ENCODE measurements at regions not wholly inside any gene's neighbourhood (a gene's known extent, or its start where the extent isn't known, plus 50 kb on each side); places are given as distances from the start of the nearest gene placed in this dataset.
"Not testable (repeated sequence)": the region's sequence is repeated elsewhere in the genome, so short reads cannot be mapped to it uniquely, and the experiment has no call there.

DNA sequence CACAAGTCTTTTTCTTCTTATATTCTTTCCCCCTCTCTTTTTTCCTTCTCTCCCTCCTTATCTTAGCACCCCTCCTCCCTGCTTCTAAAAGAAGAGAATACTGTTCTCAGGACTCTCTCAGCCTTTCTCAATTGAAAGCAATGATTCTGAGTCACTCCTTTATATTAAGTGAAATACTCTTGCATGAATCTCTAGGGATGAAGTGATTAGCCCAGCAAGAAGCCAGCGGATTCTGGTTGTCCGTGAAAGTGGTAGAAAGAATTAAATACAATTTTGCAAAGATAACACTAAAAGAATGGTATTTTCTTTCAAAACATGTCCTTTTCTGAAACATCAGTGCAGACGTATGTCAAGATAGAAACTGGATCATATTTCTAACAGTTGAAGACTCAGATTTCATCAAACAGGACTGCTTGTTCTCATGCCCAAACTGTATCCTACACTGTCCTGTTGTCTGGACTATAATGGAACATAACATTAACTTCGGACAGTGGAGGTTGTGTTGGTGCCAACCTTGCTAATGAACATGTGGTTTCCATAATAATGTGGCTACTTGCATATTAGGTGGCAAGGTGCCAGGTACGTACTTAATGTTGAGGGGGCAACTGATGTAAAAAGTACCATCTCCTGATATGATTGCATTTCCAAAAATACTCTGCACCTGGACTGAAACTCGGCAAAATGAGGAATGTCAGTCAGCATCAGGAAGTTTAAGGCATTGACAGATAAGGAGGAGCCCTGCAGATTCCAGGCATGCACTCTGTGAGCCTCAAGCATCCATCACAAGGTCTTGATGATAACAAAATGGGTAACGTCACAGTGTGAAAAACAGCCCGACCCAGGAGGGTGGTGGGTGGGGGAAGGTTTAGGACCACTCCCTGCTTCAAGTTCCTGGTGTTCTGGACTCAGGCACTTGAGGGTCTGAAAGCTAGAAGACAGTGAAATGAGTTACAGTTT, 357.2 kb downstream of the DLEU7 start:
- no peak overlapping the region for H3K4me3 ChIP-seq
- WGBS, 2 donors = 56 to 63% methylated on average over 8 of the region's 8 CpGs
- H3K27me3 ChIP-seq = no peaks in the 10 kb centered on the region
- H3K9me3 ChIP-seq = no peaks in the 10 kb centered on the region
- no peaks in the 10 kb centered on the region for H3K36me3 ChIP-seq
- H3K4me1 ChIP-seq = no peaks in the 10 kb centered on the region
- no peak overlapping the region for H3K27ac ChIP-seq
- no peak for FAIRE-seq
- TF ChIP-seq, protein P1, sequence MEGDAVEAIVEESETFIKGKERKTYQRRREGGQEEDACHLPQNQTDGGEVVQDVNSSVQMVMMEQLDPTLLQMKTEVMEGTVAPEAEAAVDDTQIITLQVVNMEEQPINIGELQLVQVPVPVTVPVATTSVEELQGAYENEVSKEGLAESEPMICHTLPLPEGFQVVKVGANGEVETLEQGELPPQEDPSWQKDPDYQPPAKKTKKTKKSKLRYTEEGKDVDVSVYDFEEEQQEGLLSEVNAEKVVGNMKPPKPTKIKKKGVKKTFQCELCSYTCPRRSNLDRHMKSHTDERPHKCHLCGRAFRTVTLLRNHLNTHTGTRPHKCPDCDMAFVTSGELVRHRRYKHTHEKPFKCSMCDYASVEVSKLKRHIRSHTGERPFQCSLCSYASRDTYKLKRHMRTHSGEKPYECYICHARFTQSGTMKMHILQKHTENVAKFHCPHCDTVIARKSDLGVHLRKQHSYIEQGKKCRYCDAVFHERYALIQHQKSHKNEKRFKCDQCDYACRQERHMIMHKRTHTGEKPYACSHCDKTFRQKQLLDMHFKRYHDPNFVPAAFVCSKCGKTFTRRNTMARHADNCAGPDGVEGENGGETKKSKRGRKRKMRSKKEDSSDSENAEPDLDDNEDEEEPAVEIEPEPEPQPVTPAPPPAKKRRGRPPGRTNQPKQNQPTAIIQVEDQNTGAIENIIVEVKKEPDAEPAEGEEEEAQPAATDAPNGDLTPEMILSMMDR (IDR thresholded peaks at IDR 0.05) = no peak
- intact Hi-C loops (cut with DNase I) = no loop called here
- no peak for DNase-seq
- no peak for ATAC-seq

DNA sequence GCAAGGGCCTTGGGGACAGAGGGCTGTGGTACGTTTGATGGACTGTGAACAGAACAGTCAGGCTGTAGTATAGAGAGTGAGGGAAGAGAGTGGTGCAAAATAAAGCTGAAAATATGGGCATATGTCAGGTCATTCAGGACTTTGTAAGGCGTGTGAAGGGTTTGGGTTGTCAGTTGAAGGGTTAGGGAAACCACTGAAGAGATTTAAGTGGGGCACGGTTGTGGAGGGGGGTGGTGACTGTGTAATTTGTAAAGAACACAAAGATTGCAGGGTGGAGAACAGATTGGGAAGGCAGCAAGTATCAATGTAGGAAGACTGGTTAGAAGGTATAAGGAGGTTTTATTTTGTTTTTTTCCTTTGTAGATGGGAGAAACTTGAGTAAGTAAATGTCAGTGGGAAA, 349.8 kb downstream of the DLEU7 start:
- FAIRE-seq (no peak), DNase-seq (no peak), ATAC-seq (no peak)
- H3K27ac ChIP-seq = no peak overlapping the region
- no peaks in the 10 kb centered on the region for H3K36me3 ChIP-seq
- 66 to 77% methylated on average over 3 of the region's 3 CpGs for WGBS, 2 donors
- H3K9me3 ChIP-seq = no peaks in the 10 kb centered on the region
- no peaks in the 10 kb centered on the region for H3K4me1 ChIP-seq
- no peaks in the 10 kb centered on the region for H3K27me3 ChIP-seq
- intact Hi-C loops (cut with DNase I) = no loop called here
- H3K4me3 ChIP-seq = no peak overlapping the region
- TF ChIP-seq, protein P1 (IDR thresholded peaks at IDR 0.05) = no peak

DNA sequence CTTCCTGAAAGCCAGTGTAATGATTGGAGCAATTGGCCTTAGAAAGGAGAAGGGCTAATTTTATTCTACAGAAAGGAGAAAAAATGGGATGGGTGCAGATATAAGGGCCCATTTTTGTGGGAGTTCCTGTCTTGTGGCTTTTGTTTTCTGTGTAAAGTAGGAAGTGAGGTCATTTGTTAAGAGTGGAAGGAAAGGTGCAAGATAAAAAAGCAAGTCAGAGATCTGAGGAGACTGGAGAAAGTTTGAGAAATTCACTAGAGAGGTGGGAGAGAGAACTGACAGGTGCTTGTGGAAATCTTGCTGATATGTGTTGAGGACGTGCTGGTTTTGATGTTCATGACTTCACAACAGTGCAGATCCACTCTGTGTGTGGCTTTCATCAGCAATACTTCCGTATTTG, 349.4 kb downstream of the DLEU7 start:
- ATAC-seq (no peak), DNase-seq (no peak), FAIRE-seq (no peak)
- H3K4me3 ChIP-seq = no peak overlapping the region
- TF ChIP-seq, protein P1 (IDR thresholded peaks at IDR 0.05) = no peak
- H3K36me3 ChIP-seq = no peaks in the 10 kb centered on the region
- H3K27ac ChIP-seq = no peak overlapping the region
- intact Hi-C loops (cut with DNase I) = no loop called here
- H3K4me1 ChIP-seq = no peaks in the 10 kb centered on the region
- H3K9me3 ChIP-seq = no peaks in the 10 kb centered on the region
- WGBS, 2 donors = 73 to 81% methylated on average over 2 of the region's 2 CpGs
- no peaks in the 10 kb centered on the region for H3K27me3 ChIP-seq

DNA sequence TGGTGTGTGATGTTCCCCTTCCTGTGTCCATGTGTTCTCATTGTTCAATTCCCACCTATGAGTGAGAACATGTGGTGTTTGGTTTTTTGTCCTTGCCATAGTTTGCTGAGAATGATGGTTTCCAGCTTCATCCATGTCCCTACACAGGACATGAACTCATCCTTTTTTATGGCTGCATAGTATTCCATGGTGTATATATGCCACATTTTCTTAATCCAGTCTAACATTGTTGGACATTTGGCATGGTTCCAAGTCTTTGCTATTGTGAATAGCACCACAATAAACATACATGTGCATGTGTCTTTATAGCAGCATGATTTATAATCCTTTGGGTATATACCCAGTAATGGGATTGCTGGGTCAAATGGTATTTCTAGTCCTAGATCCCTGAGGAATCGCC, 340.3 kb downstream of the DLEU7 start:
- ATAC-seq; H3K36me3 ChIP-seq; H3K27me3 ChIP-seq; intact Hi-C loops (cut with DNase I); H3K4me1 ChIP-seq; FAIRE-seq; H3K9me3 ChIP-seq; H3K27ac ChIP-seq; DNase-seq; H3K4me3 ChIP-seq: not testable (repeated sequence)
- 100% methylated on average over 1 of the region's 1 CpG; no CpG with 5 or more reads in 1 of the 2 donors for WGBS, 2 donors

DNA sequence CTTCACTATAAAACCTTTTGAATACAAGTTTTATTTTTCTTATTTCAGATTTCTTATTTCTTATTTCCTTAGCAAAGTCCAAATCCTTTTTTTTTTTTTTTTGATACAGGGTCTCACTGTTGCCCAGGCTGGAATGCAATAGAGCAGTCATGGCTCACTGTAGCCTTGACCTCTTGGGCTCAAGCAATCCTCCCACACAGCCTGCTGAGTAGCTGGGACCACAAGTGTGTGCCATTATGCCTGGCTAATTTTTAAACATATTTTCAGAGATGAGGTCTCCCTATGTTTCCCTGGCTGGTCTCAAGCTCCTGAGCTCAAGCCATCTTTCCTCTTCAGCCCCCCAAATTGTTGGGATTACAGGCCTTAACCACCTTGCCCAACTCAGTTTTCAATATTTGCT, 334.3 kb downstream of the DLEU7 start:
- Histone ChIP-seq H3K27me3 (no peaks in the 10 kb centered on the region), H3K4me1 (peaks cover 8 to 20% (median 17%) of the 10 kb centered on the region in 3 donors), H3K4me3 (no peak overlapping the region), H3K36me3 (no peaks in the 10 kb centered on the region), H3K9me3 (no peaks in the 10 kb centered on the region), H3K27ac (no peak overlapping the region)
- TF ChIP-seq, protein P1 (IDR thresholded peaks at IDR 0.05) = no peak
- ATAC-seq = no peak
- FAIRE-seq = no peak
- no peak for DNase-seq
- intact Hi-C loops (cut with DNase I) = no loop called here

Data from pancreas (tissue), 10 donors.